SHP77 (cell line): ENCODE measurements at regions not wholly inside any gene's neighbourhood (a gene's known extent, or its start where the extent isn't known, plus 50 kb on each side); places are given as distances from the start of the nearest gene placed in this dataset.

Source experiments
- DNase-seq, 2 experiments: peaks; one replicate each; lab custom pipeline; 2025; lab: John Stamatoyannopoulos, UW

DNA sequence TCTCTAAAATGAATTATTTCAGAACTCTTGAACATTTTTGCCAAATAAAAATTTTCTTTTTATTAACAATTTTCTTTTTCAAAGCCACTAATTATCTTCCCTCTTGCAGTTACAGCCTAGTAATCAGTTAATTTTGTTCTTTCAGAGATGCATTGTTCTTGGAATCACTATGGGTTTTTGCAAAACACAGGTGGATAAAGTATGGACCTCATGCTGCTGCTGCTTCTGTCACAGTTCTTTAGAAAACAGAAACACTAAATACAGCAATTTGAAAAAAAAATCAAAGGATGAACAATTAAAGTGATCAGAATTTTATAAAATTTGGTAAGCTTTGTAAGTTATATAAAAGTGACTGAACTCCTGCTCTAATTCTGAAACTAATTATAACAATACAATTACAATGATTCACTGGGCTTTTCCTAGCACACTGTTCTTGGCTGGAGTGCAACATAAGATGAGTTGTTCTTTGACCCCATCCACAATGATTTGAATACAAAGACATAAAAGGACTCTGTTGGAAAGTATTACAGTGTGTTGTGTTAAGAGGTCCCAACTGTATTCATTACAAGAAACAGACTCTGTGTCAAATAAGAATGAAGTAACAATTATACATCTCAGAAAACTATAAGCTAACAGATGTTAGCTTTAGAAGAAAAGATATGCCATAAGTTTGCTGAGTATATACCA, 59.4 kb upstream of the GK2 start:
- DNase-seq = no peak

DNA sequence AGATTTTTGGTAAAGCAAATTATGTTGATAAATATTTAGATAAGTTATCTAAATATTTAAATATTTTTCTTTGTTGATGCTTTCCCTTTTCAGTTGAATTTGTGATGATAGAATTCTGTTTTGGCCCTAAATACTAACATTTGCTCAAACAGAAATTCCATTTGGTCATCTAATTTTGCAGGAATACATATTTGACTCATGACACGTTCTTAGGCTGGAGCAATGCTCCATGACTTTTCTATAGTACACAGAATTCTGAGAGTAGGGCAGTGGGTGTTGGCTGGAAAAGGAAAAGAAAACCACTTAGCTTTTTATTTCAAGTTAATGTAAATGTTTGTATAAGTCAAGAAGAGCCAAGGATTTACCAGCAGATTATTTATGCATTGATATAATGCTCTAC, 58.6 kb upstream of the GK2 start:
- DNase-seq = no peak
